NCI-H345 (cell line): ENCODE measurements at regions not wholly inside any gene's neighbourhood (a gene's known extent, or its start where the extent isn't known, plus 50 kb on each side); places are given as distances from the start of the nearest gene placed in this dataset.

Experiments used
- DNase-seq: peaks from one replicate; lab custom pipeline; 2025; lab: John Stamatoyannopoulos, UW

DNA sequence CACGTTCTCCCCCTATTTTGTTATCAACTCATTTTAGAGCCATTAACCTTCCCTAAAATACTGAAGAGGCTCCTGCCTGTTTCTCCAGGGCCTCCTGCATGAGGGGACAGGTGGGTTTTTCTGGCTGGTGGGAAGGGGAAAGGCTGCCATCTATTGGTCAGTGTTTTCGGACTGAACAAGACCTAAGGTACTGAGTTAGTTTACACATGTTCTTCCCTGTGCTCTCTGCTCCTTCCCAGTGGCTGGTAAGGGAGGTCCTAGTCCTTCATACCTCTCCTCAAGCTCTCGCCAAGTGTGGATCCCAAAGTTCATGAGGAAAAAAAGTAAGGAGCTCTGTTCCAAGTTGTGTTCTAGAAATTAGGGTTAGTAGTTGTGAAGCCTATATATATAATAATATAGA, 357.5 kb downstream of the FSCB start:
- DNase-seq, result peak; percentile 40

DNA sequence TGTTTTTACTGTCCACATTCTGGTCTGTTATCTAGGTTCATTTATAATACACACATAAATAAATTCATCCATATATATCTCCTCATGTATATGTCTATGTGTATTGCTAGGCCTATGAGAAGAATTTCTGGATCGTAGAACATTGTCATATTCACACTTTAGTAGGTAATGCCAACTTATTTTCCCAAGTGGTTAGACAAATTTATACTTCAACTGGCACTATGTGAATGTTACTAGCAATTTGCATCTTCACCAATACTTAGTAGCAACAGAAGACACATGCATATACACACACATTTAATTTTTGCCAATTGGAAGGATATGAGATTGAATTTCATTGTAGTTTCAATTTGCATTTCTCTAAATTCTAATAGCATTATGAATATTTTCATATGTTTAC, 365.1 kb downstream of the FSCB start:
- no peak for DNase-seq

DNA sequence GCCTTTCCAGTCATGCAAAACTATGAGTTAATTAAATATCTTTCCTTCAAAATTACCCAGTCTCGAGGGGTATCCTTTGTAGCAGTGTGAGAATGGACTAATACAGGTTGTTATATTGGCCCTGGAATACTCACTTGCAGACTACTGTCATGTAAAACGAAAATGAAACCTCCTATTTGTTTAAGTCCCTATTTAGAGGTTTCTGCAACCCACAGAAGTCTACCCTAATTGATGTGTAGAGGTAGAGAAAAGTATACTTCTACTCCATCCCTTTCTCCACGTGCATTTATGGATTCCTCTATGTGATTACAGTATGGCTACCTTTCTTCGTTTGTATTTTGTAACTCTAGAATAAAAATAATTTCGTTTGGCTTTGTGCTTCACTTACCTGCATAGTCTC, 371.1 kb downstream of the FSCB start:
- no peak for DNase-seq

DNA sequence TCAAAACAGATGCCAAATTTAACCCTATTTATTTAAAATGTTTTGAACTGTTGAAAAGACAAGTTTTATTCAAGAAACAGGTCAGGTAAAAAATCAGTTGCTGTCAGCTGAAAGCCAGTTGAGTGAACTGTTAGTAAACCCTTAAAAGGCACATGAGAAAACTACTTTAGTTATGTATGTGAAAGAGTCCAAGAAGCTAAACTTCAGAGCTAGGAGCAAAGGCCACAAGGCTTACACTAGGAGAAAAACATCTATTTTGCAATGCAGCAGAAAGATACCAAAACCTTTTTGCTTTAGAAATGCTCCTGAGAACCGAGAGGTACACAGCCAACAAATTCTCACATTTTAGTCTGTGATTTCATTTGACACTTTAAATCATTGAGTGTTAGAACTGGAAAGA, 375.2 kb downstream of the FSCB start:
- no peak for DNase-seq

DNA sequence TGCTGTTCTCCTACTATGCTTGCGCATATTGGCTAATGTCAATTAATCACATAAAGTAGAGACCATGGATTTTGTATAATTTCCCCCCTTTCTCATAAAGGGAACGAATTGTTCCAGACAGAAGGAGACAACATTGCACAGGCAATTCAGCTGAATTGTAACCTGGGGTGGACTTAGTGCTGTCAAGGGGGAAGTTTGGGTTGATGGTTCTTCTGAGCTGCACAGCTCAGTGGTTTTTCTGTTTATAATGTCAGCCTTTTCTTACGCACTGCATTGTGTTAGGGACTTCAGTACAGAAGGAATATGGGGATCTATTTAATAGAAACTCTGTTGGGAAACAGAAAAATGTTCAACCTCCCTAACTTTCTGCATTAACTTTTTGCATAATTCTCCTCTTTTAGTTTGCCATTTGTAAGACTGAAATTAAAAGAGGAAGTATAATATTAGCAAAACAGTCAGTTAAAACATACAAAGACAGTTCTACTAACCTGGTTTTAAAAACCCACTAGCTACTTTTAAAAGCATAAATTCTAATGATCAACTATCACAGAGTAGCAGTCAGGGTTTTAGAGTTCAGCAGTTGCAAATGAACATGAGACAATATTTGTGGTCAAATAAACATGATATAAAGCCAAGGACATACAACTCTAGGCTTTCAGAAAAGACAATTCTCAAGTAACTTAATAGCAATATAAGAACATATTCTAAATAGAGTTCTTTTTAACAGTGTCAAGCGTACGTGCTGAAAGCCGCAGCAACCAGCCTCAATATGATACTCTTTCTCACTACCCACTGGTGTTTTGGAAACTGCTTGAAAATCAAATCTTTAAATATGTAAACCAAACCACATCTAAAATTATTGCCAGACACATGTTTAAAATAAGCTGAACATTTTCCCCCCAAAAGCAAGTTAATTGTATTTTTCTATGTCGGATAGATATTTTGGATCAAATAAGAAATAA, 393.0 kb downstream of the FSCB start:
- no peak for DNase-seq

DNA sequence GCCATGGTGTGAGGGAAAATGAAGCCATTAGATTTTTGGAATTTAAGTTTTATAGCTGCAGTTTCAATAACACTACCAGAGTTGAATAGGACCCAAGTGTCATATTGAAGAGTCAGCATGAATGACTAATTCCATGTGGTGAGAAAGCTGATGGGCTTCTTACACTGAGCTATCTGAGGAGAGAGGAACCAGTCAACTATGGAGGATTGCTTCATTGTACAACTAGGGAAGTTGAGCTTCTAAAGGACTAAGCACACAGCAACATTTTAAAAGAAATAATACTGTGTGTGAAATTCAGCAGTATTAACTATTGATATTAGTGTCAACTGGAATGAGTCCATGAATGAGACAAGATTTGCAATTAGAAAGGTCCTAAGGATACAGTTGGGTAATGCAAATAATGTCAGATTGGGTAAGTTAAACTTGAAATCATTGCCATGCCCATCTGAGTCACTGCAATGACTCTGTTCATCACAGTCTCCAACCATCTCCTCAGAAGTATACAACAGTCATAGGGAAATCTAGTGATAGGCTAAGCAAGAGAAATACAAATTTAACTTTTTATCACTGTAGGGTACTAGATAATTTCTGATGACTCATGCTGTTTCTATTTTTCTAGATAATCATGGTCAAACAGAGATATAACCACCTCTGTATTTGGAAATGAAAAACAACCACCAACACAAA, 394.2 kb downstream of the FSCB start:
- DNase-seq, result no peak

DNA sequence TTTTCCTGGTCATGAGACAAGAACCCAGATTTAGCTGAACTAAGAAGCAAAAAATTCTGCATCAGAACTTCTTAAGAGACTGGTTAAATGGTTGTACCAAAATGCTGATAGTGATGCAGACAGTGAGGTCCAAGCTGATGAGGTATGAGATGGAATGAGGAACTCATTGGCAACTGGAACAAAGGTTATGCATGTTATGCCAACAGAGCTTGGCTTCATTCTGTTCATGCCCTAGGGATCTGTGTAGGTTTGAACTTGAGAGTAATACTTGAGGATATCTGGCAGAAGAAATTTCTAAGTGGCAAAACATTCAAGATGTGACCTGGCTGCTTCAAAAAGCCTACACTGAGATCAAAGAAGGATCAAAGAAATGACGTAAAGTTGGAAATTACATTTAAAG, 398.0 kb downstream of the FSCB start:
- no peak for DNase-seq

DNA sequence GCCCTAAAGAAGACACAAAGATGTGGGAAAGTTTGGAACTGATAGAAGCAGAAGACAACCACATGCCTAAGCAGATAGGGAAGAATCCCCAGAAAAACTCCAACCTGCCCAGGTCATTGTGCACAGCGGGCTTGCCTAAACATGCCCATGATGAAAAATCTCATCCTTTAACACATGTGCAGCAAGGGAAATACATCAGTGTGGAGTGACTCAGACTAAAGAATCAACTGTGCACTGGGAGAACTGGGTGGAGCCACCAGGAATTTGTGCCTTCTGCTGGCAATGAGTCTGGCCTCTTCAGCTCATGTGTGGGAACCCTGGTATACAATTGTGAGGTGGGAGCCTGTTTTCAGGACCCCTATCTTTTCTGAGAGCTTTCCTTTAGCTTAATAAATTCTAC, 398.5 kb downstream of the FSCB start:
- no peak for DNase-seq

DNA sequence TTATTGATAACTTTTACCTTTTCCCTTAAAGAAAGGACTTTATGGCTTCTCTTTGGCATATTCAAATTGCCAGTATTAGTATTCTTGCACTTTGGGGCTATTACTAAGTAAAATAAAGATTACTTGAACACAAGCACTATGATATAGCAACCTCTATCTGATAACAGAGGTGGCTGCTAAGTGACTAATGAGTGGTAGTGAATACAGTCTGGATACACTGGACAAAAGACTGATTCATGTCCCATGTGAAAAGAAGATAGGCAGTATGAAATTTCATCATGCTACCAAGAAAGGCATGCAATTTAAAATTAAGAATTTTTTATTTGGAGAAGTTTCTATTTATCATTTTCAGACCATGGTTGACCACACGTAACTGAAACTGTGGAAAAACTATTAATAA, 399.9 kb downstream of the FSCB start:
- DNase-seq, result no peak

DNA sequence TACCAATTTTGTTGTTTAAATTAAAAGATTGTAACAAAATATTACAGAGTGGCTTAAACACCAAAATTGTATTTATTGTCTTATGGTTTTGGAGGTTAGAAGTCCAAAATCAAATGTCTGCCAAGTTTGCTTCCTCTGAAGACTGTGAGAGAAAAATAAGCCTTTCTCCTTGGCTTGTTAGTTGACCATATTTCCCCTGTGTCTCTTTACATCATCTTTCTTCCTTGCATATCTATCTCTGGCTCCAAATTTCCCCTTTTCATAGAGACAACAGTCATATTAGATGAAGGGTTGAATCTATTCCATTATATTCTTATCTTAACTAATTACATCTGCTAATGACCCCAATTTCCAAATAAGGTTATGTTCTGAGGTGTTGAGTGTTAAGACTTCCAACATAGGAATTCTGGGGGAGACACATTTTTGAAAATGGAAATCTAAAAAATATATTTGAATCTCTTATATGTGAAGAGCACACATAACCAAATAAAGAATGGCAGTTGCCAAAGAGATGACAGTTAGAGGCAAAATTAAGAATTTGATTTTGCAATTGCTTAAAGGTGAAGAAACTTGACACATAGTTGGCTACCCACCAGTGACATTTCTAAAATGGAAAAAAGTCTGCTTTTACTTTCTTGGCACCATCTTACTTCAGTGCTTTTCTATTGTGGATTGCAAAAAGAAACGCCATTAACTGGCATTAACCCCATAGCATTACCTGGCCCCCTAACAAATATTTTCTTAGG, 407.2 kb downstream of the FSCB start:
- DNase-seq, result no peak

DNA sequence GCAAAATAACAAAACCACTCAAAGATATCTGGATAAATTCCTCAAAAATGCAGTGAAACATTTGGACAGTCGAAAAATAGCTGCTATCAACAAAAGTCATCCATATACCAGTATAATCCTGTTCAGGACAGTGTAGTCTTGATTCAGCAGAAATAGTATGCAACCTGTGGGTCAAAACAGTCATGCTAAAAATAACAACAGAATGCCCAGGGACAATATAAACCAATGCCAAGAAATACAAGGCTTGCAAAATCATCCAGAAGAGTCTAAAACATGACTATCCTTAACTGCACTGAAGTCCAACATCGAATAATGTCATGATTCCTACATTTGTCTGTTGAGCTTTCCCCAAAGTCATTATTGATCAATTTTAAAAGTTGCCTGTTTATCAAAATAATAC, 425.9 kb downstream of the FSCB start:
- DNase-seq, result no peak

DNA sequence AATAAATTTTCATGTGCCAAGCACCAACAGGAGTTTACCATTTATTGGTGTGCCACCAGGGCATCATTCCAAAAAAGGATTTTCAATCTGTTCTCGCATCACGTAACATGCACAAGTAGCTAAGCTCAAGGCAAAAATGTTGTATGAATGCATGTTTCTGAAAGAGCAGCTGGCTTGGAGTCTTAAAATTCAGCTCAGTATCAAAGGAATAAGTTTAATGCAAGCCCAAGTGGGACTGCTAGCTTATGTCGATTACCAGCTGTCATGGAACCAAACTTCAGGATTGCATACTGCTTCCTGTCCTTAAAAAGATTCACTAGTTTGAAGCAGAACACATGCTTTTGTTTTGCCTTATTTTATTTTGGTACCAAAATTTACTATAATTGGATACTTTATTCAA, 437.0 kb downstream of the FSCB start:
- DNase-seq, result no peak

DNA sequence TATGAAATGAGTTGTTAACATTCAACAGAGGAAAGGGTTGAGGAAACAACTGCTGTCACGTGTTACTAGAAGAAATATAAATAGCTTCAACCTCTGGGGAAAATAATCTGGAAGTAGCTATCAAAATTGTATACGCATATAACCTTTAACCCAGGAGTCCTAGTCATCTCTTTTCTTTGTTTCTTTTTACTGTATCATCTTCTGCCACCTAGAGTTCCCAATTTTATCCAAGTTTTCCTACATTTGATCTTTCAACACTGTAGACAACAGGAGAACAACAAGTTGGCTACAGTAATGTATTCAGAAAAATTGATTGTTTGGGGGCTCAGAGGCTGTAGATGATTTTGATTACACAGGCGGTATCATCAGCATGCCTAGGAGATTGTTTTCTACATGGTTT, 453.7 kb downstream of the FSCB start:
- DNase-seq, result no peak

DNA sequence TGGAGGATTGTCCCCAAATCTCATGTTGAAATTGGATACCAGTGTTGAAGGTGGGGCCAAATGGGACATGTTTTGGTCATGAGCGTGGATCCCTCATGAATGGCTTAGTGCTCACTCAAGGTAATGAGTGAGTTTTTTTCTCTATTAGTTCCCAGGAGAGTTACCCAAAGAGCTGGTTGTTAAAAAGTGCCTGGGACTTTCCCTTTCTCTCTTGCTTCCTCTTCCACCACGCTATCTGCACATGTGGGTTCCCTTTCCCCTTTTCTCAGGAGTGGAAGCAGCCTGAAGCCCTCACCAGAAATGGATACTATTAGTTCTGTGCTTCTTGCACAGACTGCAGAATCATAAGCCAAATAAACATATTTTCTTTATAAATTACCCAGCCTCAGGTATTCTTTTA, 465.4 kb downstream of the FSCB start:
- no peak for DNase-seq

DNA sequence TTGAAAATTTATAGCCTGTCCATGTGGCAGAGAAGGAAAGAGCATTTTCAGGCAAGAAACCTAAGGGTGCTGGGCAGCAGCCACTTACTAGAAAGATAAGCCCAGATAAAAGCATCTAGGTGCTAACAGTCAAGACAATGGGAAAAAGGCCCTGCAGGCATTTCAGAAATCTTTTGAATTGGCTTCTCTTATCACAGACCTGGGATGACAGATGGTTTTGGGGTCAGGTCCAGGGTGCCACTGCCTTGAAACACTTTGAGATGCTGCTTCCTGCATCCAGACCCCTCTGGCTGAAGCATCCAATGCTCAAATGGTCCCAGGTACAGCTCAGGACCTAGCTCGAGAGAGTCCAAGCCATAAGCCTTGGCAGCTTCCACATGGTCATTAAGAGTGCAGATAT, 466.5 kb downstream of the FSCB start:
- DNase-seq, result no peak

DNA sequence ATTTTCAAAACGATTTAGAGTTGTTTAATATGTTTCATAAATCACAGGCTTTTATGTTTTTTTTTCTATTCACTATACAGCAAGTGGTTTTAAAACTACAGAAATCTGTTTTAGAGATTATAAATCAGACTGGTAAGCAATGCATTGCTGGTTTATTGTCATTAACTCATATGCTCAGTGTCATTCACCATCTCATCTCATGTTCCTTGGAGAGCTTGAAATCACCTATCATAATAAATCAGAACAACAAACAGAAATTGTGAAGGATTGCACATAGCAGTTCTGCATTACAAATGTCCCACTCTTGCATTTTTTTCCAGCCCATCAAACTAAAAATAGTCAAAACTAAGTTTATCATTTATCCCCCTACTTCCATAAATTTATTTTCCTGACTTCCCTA, 470.8 kb downstream of the FSCB start:
- DNase-seq, result no peak

DNA sequence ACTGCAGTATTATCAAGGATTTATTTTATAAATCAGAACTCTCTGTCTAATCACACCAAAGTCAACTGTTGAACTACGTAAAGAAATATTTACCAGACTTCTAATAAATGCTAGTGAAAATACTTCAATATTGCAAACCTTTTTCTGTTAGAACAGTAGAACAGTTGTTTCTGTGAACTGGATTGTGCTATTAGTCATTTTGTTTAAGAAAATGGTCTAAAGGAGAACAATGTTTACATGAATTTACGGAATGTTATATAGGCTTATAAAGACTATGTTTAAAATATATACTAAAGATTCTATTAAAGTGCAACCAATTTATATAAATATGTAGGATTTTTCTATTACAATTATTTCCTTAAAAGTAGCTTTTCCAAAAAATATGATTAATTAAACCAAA, 471.4 kb downstream of the FSCB start:
- DNase-seq, result no peak

DNA sequence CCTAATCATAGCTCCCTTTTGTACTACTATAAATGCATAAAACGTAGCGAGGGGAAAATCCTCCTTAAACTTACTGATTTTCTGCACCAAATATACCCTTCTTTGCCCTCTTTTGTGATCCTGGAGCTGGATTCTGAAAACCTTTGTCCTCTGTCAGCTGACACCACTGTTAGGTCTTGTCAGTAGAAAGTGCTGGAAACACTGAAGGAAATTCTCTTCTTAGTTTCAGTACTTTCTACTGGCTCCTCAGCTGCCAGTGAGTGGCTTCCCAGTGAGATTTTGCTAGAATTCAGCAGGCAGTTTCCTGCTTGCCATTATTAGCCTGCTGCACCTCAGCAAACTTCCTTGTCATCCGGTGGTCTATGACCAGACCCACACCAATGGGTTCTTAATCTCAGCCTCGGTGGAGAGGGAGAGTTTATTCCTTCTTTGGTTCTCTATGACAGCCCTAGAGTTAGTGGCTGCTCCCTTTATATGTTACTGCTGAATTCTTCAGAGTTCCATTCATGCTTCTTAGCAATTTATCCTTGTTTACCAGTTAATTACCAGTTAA, 476.2 kb downstream of the FSCB start:
- no peak for DNase-seq

DNA sequence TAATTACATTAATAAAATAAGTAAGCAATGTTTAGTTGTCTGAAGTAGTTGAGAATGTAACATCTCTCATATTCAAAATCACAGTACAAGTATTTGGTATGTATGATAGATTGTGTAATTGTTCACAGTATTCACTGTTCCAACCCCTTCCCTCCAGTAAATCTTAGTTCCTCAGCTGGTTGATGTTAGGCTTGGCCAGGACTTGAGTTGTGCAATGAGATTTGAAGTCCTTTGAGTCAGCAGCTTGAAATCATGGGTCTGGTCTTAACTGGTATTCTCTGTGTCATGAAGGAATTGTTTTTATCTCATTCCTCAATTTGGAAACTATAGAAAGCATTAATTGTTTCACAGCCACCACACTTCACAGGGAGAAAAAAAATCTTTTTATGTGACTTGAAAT, 477.1 kb downstream of the FSCB start:
- no peak for DNase-seq

DNA sequence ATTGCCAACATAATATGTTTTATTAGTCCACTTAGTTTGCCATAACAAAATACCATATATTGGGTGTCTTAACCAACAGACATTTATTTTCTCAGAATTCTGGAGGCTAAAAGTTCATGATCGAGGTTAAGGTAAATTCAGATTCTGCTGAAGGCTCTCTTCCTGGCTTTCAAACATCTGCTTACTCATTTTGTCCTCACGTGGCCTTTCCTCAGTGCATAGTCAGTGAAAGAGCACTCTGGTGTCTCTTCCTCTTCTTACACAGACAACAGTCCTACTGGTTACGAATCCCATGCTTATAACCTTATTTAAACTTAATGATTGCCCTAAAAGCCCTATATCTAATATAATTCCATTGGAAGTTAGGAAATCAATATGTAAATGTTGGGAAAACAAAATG, 479.7 kb downstream of the FSCB start:
- DNase-seq, result no peak

DNA sequence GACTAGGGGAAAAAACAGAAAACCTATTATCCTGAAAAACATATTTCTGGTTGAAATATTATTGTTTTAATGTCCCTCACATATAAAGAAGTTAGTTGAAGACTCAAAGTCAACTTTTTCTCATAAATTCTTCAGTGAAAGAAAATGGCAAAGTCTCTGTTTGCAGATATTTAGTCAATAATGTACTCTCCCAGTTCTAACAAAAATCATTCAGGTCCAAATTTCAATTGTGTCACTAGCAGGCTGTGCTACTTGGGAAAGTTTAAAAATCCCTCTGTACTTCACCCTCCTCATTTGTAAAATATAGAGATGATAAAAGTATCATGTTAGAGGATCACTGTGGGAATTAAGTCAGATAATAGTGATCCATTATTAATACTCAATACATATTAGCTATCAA, 496.5 kb downstream of the FSCB start:
- no peak for DNase-seq

DNA sequence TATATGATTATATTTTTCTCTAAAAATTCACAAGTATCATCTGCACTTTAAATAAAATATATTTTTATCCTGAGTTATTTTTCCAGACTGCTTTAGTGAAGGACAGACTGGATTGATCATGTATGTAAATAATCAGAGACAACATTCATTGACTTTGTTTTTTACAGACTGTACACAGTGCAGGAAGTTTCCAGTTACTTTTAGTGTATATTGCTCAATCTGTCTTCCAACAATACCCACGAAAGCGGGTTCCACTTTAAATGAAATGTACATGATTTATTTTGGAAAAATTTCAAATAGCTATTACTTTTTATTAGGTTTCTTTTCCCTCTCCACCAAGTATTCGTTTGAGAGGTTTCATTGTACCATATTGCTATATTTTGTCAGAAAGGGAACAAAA, 497.0 kb downstream of the FSCB start:
- DNase-seq, result no peak

DNA sequence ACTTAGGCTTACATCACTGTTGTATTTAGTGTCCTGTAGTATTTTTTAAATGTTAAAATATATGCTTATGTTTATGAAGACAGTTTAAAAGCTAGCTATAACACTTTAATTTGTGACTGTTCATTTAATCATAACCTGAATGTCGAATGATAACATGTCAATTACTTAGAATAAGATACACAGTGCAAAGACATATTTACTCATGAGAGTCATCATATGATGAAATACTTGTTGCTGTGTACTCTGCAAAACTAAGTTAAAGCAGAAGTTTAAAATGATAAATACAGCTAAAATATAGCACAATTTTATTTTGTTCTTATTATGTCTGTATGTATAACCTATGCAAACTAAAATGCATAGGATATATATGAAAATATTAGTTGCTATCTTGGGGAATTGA, 497.4 kb downstream of the FSCB start:
- DNase-seq, result no peak
